Caco-2 (cell line): ENCODE measurements at regions not wholly inside any gene's neighbourhood (a gene's known extent, or its start where the extent isn't known, plus 50 kb on each side); places are given as distances from the start of the nearest gene placed in this dataset.

Experiments
- BruUV-seq: library from RNA; stranded (reverse); fragments of 400-500 nt; replicated peaks from 2 replicates; lab custom pipeline; 2021; lab: Mats Ljungman, UMichigan
- CTCF ChIA-PET: fragments of 300-600 bp; sonication (Branson Sonifier 250); formaldehyde crosslinking; loops from one replicate; lab custom pipeline; 2022; ENCODE audit warnings: antibody characterized with exemption; lab: Charles Lee
- POLR2A ChIA-PET: fragments of 300-600 bp; sonication (Branson Sonifier 250); formaldehyde crosslinking; loops from one replicate; lab custom pipeline; 2022; ENCODE audit warnings: antibody characterized with exemption; lab: Charles Lee
- DNase-seq, 2 experiments: peaks; one replicate each; pipeline versions ENCODE4 v3.0.0 to v3.0.0-alpha.2; 2020 to 2022
- H3K27me3 ChIP-seq: replicated peaks from 2 replicates; pipeline ENCODE4 v1.6.0; 2011; ENCODE audit warnings: low read length; ENCODE audit not compliant: control insufficient read depth, insufficient read depth
- H3K36me3 ChIP-seq: 2 replicates; pipeline ENCODE4 v1.5.1; 2011; ENCODE audit warnings: low read length; ENCODE audit not compliant: control insufficient read depth, insufficient read depth
- H3K4me1 ChIP-seq: fragments of 250-450 bp; sonication (Bioruptor Pico); 2 replicates; pipeline ENCODE4 v1.5.1; 2020; ENCODE audit warnings: mild to moderate bottlenecking
- H3K4me3 ChIP-seq: 2 replicates; pipeline ENCODE4 v1.5.1; 2011; ENCODE audit warnings: low read depth, mild to moderate bottlenecking, control low read depth, low read length
- H3K9me3 ChIP-seq: fragments of 250-450 bp; sonication (Bioruptor Pico); 2 replicates; pipeline ENCODE4 v1.5.1; 2020; ENCODE audit warnings: mild to moderate bottlenecking, moderate library complexity
- H3K27ac Mint-ChIP-seq: one replicate; pipeline ENCODE4 v1.8.0; 2022; ENCODE audit warnings: mixed read lengths; ENCODE audit not compliant: unreplicated experiment
- H3K27me3 Mint-ChIP-seq: one replicate; pipeline ENCODE4 v1.8.0; 2022; ENCODE audit warnings: mixed read lengths; ENCODE audit not compliant: insufficient read depth, unreplicated experiment
- H3K36me3 Mint-ChIP-seq: one replicate; pipeline ENCODE4 v1.8.0; 2022; ENCODE audit warnings: mild to moderate bottlenecking, mixed read lengths; ENCODE audit not compliant: insufficient read depth, unreplicated experiment
- H3K4me1 Mint-ChIP-seq: one replicate; pipeline ENCODE4 v1.8.0; 2022; ENCODE audit warnings: low read depth, mixed read lengths; ENCODE audit not compliant: unreplicated experiment
- H3K4me3 Mint-ChIP-seq: one replicate; pipeline ENCODE4 v1.8.0; 2022; ENCODE audit warnings: mild to moderate bottlenecking, moderate library complexity, mixed read lengths; ENCODE audit not compliant: unreplicated experiment
- H3K9me3 Mint-ChIP-seq: one replicate; pipeline ENCODE4 v1.8.0; 2022; ENCODE audit warnings: mixed read lengths; ENCODE audit not compliant: unreplicated experiment
- CTCF ChIP-seq, 2 experiments: fragments of 200-600 bp in 1 of 2; IDR thresholded peaks; 1 replicate in 1 of 2; 2 replicates in 1 of 2; pipeline versions ENCODE4 v1.5.1 to v1.8.0; 2011 to 2022; ENCODE audit warnings: antibody characterized with exemption in 1 of 2, control low read depth in 1 of 2, inconsistent platforms in 1 of 2, low read depth in 1 of 2, low read length in 1 of 2, mild to moderate bottlenecking in 1 of 2, moderate library complexity in 1 of 2; ENCODE audit not compliant: insufficient read depth in 1 of 2, severe bottlenecking in 1 of 2, unreplicated experiment in 1 of 2
- intact Hi-C: fragments of 100-400 bp; cut with micrococcal nuclease; formaldehyde crosslinking; loops from one replicate; pipeline ENCODE4 v1.10.0; 2022; ENCODE audit not compliant: unreplicated experiment

GRCh38 chr3:67291287-67292252 is 293.5 kb downstream of the KBTBD8 start:
- CTCF ChIA-PET = no interaction called here
- DNase-seq = no peak

GRCh38 chr3:67292356-67293121 is 294.4 kb downstream of the KBTBD8 start:
- no TSS peak for BruUV-seq
- DNase-seq = no peak
- CTCF ChIA-PET = no interaction called here

More at GRCh38 chr3:67291287-67292252, 293.5 kb downstream of the KBTBD8 start:
- Mint-ChIP-seq H3K4me1 (no peaks in the 10 kb centered on the region), H3K9me3 (no peaks in the 10 kb centered on the region), H3K27me3 (no peaks in the 10 kb centered on the region), H3K27ac (no peak overlapping the region), H3K36me3 (no peaks in the 10 kb centered on the region), H3K4me3 (no peak overlapping the region)
- H3K4me1 ChIP-seq = no peaks in the 10 kb centered on the region
- TF ChIP-seq CTCF (IDR thresholded peaks at IDR 0.05; ENCODE audit: insufficient read depth in 1 of 2, low read depth in 1 of 2, low read length in 1 of 2, severe bottlenecking in 1 of 2, unreplicated experiment in 1 of 2) = no peak
- H3K27me3 ChIP-seq = no peaks in the 10 kb centered on the region
- no peak overlapping the region for H3K4me3 ChIP-seq
- intact Hi-C loops = no loop called here
- no peaks in the 10 kb centered on the region for H3K36me3 ChIP-seq
- BruUV-seq = no TSS peak
- H3K9me3 ChIP-seq = no peaks in the 10 kb centered on the region
- POLR2A ChIA-PET = no interaction called here

More at GRCh38 chr3:67292356-67293121, 294.4 kb downstream of the KBTBD8 start:
- no peaks in the 10 kb centered on the region for H3K36me3 Mint-ChIP-seq
- Histone ChIP-seq H3K4me3 (no peak overlapping the region), H3K36me3 (no peaks in the 10 kb centered on the region), H3K27me3 (no peaks in the 10 kb centered on the region), H3K9me3 (no peaks in the 10 kb centered on the region), H3K4me1 (no peaks in the 10 kb centered on the region)
- no peaks in the 10 kb centered on the region for H3K9me3 Mint-ChIP-seq
- intact Hi-C loops = no loop called here
- no peak overlapping the region for H3K4me3 Mint-ChIP-seq
- no peak overlapping the region for H3K27ac Mint-ChIP-seq
- POLR2A ChIA-PET = no interaction called here
- H3K27me3 Mint-ChIP-seq = no peaks in the 10 kb centered on the region
- H3K4me1 Mint-ChIP-seq = no peaks in the 10 kb centered on the region
- no peak for TF ChIP-seq CTCF (IDR thresholded peaks at IDR 0.05; ENCODE audit: insufficient read depth in 1 of 2, low read depth in 1 of 2, low read length in 1 of 2, severe bottlenecking in 1 of 2, unreplicated experiment in 1 of 2)
